GM19395 (cell line): ENCODE measurements at regions not wholly inside any gene's neighbourhood (a gene's known extent, or its start where the extent isn't known, plus 50 kb on each side); places are given as distances from the start of the nearest gene placed in this dataset.
"Not testable (repeated sequence)": the region's sequence is repeated elsewhere in the genome, so short reads cannot be mapped to it uniquely, and the experiment has no call there.

ENCODE experiments used
- ATAC-seq: cut with Tn5 transposase; IDR thresholded peaks from one replicate; pipeline ENCODE4 v1.9.1; 2021; ENCODE audit warnings: mild to moderate bottlenecking, moderate library complexity; ENCODE audit not compliant: unreplicated experiment

- ATAC-seq: no peak
Measured at GRCh38 chr5:174503086-174503460, 221.3 kb upstream of the MSX2 start.

- no peak for ATAC-seq
Measured at GRCh38 chr5:174503461-174504265, 220.7 kb upstream of the MSX2 start.

- no peak for ATAC-seq
Measured at GRCh38 chr5:174504266-174504726, 220.1 kb upstream of the MSX2 start.

DNA sequence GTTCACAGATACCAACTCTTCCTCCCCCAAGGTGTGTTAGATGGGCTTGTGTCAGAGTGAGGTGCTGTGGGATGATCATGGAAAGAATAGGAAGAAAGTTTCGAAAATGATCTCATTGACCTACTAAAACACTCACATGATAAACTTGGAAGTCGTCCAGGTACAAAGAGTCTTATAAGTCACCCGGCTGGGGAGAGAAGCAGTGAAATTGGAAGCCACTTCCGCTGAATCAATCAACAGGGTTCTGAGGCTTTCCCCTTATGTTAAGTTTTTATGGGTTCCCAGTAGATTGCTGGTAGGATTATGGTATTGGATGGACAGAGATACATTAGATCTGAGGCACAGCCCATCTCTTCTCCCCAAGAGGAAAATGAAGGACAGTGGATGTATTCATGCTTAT, 218.8 kb upstream of the MSX2 start:
- ATAC-seq: no peak

DNA sequence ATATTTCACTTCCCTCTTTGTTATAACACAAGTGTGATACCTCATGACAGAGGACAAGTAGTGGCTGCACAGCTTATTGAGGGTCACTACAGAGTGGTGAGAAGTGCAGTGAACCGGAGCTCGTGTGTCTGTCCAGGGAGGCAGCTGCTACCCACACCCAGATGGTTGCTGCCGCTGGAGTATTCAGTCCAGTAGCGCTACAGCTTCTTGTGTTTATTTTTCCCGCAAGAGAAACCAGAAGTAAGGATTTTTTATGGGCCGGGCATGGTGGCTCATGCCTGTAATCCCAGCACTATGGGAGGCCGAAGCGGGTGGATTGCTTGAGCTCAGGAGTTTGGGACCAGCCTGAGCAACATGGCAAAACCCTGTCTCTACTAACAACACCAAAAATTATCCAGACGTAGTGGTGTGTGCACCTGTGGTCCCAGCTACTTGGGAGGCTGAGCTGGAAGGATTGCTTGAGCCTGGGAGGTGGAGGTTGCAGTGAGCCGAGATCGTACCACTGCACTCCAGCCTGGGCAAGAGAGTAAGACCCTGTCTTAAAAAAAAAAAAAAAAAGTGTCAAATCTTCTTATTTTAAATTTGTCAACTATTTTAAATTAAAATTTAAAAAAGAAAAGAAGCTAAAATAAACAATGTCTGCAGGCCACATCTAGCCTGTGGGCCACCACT, 213.5 kb upstream of the MSX2 start:
- ATAC-seq: not testable (repeated sequence)

DNA sequence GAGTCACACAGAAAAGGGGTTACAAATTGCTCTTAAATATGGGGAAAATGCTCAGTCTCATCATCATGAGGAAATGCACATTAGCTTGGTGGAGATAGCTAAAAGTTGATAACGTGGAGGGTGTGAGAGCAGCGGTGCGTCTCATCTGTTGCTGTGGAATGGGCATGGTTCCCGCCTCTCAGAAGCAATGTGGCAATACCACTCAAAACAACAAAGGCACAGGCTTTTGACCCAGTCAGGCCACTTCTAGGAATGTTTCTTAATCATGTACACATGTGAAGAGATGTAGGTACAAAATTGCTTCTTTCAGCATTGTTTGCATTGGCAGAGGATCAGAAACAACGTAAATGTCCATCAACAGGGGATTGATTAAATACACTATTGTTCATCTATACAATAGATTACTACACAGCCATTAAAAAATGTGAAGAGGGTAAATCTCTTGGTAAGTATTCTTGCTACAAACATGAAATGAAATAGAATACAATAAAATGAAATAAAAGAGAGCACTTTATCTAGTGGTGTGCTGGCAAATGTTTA, 212.6 kb upstream of the MSX2 start:
- no peak for ATAC-seq

- no peak for ATAC-seq
Measured at GRCh38 chr5:174514325-174514724, 210.1 kb upstream of the MSX2 start.

DNA sequence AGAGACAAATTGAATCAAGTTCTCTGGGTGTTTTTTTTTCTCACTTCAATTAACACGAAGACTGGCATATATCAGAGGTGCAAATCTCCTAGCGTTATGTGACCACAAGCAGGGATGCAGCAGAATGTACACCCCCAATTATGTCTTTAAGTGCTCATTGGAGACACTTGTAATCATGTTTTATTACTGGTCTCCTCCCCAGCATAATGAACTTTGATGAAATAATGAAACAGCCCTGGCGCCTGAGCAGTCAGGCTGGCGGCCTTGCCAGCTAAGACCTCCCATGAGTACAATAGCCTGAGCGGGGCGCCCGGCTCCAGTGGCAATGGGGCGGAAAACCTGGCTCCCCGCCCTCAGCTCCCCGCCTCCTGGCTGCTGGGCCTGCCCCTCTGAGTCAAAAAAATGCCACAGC, 209.4 kb upstream of the MSX2 start:
- ATAC-seq: no peak

GRCh38 chr5:174516741-174517140, 207.6 kb upstream of the MSX2 start:
- ATAC-seq: no peak

- ATAC-seq: no peak
Measured at GRCh38 chr5:174518512-174518911, 205.9 kb upstream of the MSX2 start.

GRCh38 chr5:174520420-174521396, 203.7 kb upstream of the MSX2 start:
- no peak for ATAC-seq

DNA sequence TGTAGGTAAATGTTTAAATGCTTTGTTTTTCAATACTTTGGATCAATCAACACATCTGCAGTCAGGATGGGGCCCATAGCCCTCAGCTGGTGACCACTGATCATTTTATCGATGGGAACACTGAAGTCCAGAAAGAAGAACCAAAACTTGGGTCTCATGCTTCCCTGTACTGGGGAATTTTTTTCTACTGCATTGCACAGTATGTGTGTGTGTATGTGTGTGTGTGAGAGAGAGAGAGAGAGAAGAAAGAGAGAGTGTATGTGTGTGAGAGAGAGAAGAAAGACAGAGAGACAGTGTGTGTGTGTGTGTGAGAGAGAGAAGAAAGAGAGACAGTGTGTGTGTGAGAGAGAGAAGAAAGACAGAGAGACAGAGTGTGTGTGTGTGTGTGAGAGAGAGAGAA, 202.9 kb upstream of the MSX2 start:
- no peak for ATAC-seq

- no peak for ATAC-seq
Measured at GRCh38 chr5:174522480-174523260, 201.7 kb upstream of the MSX2 start.

DNA sequence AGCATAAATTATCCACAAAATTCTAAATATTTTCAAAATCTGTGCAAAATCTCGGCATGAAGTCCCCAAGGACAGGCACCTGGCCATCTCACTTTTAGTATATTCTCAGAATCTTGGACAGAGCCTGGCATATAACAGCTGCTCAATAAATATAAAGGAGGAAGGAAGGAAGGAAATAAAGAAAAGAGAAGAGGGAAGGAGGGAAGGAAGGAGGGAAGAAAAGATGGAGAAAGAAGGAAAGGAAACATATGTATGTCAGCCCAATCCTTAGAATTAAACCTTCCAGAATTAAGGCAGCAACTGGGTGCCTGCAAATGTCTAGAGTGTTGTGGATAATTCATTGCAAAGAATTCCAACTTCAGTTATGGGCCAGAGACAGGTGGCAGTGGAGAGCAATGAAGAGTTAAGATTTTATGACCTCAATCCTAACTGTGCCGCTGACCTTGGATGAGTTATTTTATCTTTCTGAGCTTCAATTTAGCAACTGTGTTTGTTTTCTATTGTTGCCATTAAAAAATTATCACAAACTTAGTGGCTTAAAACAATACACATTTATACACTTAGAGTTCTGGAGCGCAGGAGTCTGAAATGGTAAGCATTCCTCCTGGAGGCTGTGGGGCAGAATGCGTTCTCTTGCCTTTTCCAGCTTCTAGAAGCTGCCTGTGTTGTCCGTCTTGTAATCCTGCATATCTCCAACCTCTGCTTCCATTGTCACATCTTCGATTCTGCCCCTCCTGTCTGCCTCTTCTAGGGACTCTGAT, 200.9 kb upstream of the MSX2 start:
- no peak for ATAC-seq

- ATAC-seq: no peak
Measured at GRCh38 chr5:174524351-174524750, 200.0 kb upstream of the MSX2 start.

GRCh38 chr5:174526177-174526576, 198.2 kb upstream of the MSX2 start:
- no peak for ATAC-seq

- ATAC-seq: no peak
Measured at GRCh38 chr5:174527916-174528540, 196.4 kb upstream of the MSX2 start.

- no peak for ATAC-seq
Measured at GRCh38 chr5:174528821-174529544, 195.4 kb upstream of the MSX2 start.
